HEK293 (cell line): ENCODE measurements at regions not wholly inside any gene's neighbourhood (a gene's known extent, or its start where the extent isn't known, plus 50 kb on each side); places are given as distances from the start of the nearest gene placed in this dataset.
"Not testable (repeated sequence)": the region's sequence is repeated elsewhere in the genome, so short reads cannot be mapped to it uniquely, and the experiment has no call there.

ENCODE experiments used
- CTCF ChIA-PET: fragments of 350-600 bp; formaldehyde crosslinking; extraction: SDS; loops from one replicate; lab custom pipeline; 2021; ENCODE audit warnings: antibody characterized with exemption; lab: Yijun Ruan, JAX
- POLR2A ChIA-PET: fragments of 300-600 bp; formaldehyde crosslinking; extraction: SDS; loops from one replicate; lab custom pipeline; 2020; ENCODE audit warnings: antibody characterized with exemption, inconsistent platforms; lab: Yijun Ruan, JAX
- H3K27ac ChIP-seq: fragments of 200-500 bp; sonication (Bioruptor generic); 2 replicates; pipeline ENCODE4 v1.5.1; 2014; ENCODE audit warnings: low read depth, low read length, control low read depth, inconsistent platforms; ENCODE audit errors: extremely low read depth
- H3K36me3 ChIP-seq, 2 experiments: fragments of 200-500 bp in 1 of 2; sonication (Bioruptor generic) in 1 of 2; 1 replicate in 1 of 2; 2 replicates in 1 of 2; pipeline ENCODE4 v1.5.1; 2014 to 2017; ENCODE audit warnings: inconsistent platforms in 2 of 2, low read length in 2 of 2; ENCODE audit not compliant: control insufficient read depth in 2 of 2, insufficient read depth in 1 of 2
- H3K4me1 ChIP-seq: fragments of 200-500 bp; sonication (Bioruptor generic); 2 replicates; pipeline ENCODE4 v1.5.1; 2014; ENCODE audit warnings: mild to moderate bottlenecking, low read length, inconsistent platforms; ENCODE audit not compliant: control insufficient read depth, insufficient read depth
- H3K4me3 ChIP-seq: 2 replicates; pipeline ENCODE4 v1.5.1; 2011; ENCODE audit warnings: low read depth, mild to moderate bottlenecking, control low read depth, low read length, moderate library complexity
- H3K9me3 ChIP-seq: fragments of 200-500 bp; sonication (Bioruptor generic); 2 replicates; pipeline ENCODE4 v1.5.1; 2014; ENCODE audit warnings: low read depth, low read length, inconsistent platforms; ENCODE audit not compliant: control insufficient read depth, insufficient read depth
- BCL11B ChIP-seq: fragments of 450-650 bp; formaldehyde crosslinking; IDR thresholded peaks from 2 replicates; pipeline ENCODE4 v1.5.1; 2016; ENCODE audit warnings: low read depth, missing biosample characterization, missing genetic modification characterization
- SCRT1 ChIP-seq: fragments of 450-650 bp; formaldehyde crosslinking; IDR thresholded peaks from 2 replicates; pipeline ENCODE4 v1.5.1; 2016; ENCODE audit warnings: missing biosample characterization, missing genetic modification characterization, borderline replicate concordance
- SETDB1 ChIP-seq: IDR thresholded peaks from one replicate; pipeline ENCODE4 v1.6.1; 2017; ENCODE audit warnings: mild to moderate bottlenecking, low read length, moderate library complexity, mixed read lengths; ENCODE audit not compliant: insufficient read length
- YY1 ChIP-seq: fragments of 450-650 bp; formaldehyde crosslinking; IDR thresholded peaks from 2 replicates; pipeline ENCODE4 v1.5.1; 2018; ENCODE audit warnings: missing biosample characterization, missing genetic modification characterization
- ZBTB8A ChIP-seq: fragments of 450-650 bp; formaldehyde crosslinking; IDR thresholded peaks from 2 replicates; pipeline ENCODE4 v1.5.1; 2016; ENCODE audit warnings: missing biosample characterization, missing genetic modification characterization
- ZNF16 ChIP-seq: fragments of 450-650 bp; formaldehyde crosslinking; IDR thresholded peaks from 2 replicates; pipeline ENCODE4 v1.5.1; 2016; ENCODE audit warnings: low read depth, missing biosample characterization, missing genetic modification characterization
- ZNF596 ChIP-seq: fragments of 450-650 bp; IDR thresholded peaks from 2 replicates; pipeline ENCODE4 v1.5.0; 2018; ENCODE audit warnings: missing biosample characterization, mild to moderate bottlenecking, missing genetic modification characterization, moderate library complexity
- ZNF76 ChIP-seq: fragments of 450-650 bp; formaldehyde crosslinking; IDR thresholded peaks from 2 replicates; pipeline ENCODE4; 2016; ENCODE audit warnings: low read depth, missing biosample characterization, missing genetic modification characterization, borderline replicate concordance
- TF ChIP-seq, protein P1 (sequence below): fragments of 450-650 bp; formaldehyde crosslinking; IDR thresholded peaks from 2 replicates; pipeline ENCODE4 v1.5.1; 2016; ENCODE audit warnings: missing biosample characterization, missing genetic modification characterization

DNA sequence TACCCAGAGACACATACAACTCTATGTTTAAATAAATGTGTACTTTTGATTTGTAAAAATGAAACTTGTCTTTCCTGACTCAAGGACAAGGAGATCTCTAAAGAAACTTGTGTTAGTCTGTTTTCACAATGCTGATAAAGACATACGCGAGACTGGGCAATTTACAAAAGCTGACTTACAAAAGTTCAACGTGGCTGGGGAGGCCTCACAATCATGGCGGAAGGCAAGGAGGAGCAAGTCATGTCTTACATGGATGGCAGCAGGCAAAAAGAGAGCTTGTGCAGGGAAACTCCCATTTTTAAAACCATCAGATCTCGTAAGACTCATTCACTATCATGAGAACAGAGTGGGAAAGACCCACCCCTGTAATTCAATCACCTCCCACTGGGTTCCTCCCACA, 52.2 kb upstream of the PAPSS1 start:
- H3K4me1 ChIP-seq, POLR2A ChIA-PET, H3K9me3 ChIP-seq, H3K4me3 ChIP-seq, H3K27ac ChIP-seq, H3K36me3 ChIP-seq: not testable (repeated sequence)
- TF ChIP-seq SETDB1 = peak; percentile 60
- CTCF ChIA-PET = interaction anchor here (1.4 kb wide), 1 partner anchor 13 kb away, joined by 4 read pairs; no protein-coding TSS in a partner anchor

- TF ChIP-seq, protein P1, sequence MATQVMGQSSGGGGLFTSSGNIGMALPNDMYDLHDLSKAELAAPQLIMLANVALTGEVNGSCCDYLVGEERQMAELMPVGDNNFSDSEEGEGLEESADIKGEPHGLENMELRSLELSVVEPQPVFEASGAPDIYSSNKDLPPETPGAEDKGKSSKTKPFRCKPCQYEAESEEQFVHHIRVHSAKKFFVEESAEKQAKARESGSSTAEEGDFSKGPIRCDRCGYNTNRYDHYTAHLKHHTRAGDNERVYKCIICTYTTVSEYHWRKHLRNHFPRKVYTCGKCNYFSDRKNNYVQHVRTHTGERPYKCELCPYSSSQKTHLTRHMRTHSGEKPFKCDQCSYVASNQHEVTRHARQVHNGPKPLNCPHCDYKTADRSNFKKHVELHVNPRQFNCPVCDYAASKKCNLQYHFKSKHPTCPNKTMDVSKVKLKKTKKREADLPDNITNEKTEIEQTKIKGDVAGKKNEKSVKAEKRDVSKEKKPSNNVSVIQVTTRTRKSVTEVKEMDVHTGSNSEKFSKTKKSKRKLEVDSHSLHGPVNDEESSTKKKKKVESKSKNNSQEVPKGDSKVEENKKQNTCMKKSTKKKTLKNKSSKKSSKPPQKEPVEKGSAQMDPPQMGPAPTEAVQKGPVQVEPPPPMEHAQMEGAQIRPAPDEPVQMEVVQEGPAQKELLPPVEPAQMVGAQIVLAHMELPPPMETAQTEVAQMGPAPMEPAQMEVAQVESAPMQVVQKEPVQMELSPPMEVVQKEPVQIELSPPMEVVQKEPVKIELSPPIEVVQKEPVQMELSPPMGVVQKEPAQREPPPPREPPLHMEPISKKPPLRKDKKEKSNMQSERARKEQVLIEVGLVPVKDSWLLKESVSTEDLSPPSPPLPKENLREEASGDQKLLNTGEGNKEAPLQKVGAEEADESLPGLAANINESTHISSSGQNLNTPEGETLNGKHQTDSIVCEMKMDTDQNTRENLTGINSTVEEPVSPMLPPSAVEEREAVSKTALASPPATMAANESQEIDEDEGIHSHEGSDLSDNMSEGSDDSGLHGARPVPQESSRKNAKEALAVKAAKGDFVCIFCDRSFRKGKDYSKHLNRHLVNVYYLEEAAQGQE (tag by site-specific recombination) = no peak
- TF ChIP-seq ZBTB8A (tag by site-specific recombination) = no peak
- TF ChIP-seq YY1 (tag by site-specific recombination) = no peak
- no peak for TF ChIP-seq SCRT1 (tag by site-specific recombination)
- no peak for TF ChIP-seq BCL11B (tag by site-specific recombination)
- TF ChIP-seq ZNF16 (tag by site-specific recombination) = no peak
- TF ChIP-seq ZNF76 = no peak
- no peak for TF ChIP-seq ZNF596 (tag by site-specific recombination)
- TF ChIP-seq, all 188 proteins: peak for 0
- Histone ChIP-seq H3K4me1 (no peaks in the 10 kb centered on the region), H3K4me3 (no peak overlapping the region), H3K9me3 (no peaks in the 10 kb centered on the region), H3K36me3 (no peaks in the 10 kb centered on the region), H3K27ac (no peak overlapping the region)
- POLR2A ChIA-PET = no interaction called here
- CTCF ChIA-PET = interaction anchor here (0.7 kb wide), 1 partner anchor 14 kb away, joined by 3 read pairs; no protein-coding TSS in a partner anchor
These were observed 50.1 kb upstream of the SGMS2 start for GRCh38 chr4:107774681-107775080.
